CD8-positive, alpha-beta memory T cell (primary cell): ENCODE measurements at regions not wholly inside any gene's neighbourhood (a gene's known extent, or its start where the extent isn't known, plus 50 kb on each side); places are given as distances from the start of the nearest gene placed in this dataset.
A peak's percentile ranks its signal among the peaks of the same experiment; 100 is the strongest.

Source experiments
- CTCF ChIA-PET: fragments of 350-600 bp; sonication (Branson Sonifier 250); formaldehyde crosslinking; loops from one replicate; lab custom pipeline; 2021; ENCODE audit warnings: antibody characterized with exemption; lab: Charles Lee
- POLR2A ChIA-PET: fragments of 350-600 bp; sonication (Branson Sonifier 250); formaldehyde crosslinking; loops from one replicate; lab custom pipeline; 2021; ENCODE audit warnings: antibody characterized with exemption; lab: Charles Lee
- DNase-seq, 5 donors: peaks; one replicate each; pipeline versions ENCODE4 v3.0.0 to v3.0.0-alpha.2; 2020 to 2022; ENCODE audit warnings: mixed read lengths in 1 of 5
- H3K27ac ChIP-seq: one replicate; pipeline ENCODE4 v1.7.0; 2013; ENCODE audit warnings: low read depth, mild to moderate bottlenecking, low read length, moderate library complexity
- H3K27me3 ChIP-seq: 2 replicates; pipeline ENCODE4 v1.7.0; 2013; ENCODE audit warnings: low read length, mild to moderate bottlenecking; ENCODE audit not compliant: insufficient read depth, poor library complexity, severe bottlenecking
- H3K36me3 ChIP-seq: 2 replicates; pipeline ENCODE4 v1.7.0; 2013; ENCODE audit warnings: mild to moderate bottlenecking, low read length, moderate library complexity; ENCODE audit not compliant: insufficient read depth
- H3K4me1 ChIP-seq: 2 replicates; pipeline ENCODE4 v1.7.0; 2013; ENCODE audit warnings: mild to moderate bottlenecking, low read length, moderate library complexity; ENCODE audit not compliant: insufficient read depth
- H3K4me3 ChIP-seq: 2 replicates; pipeline ENCODE4 v1.7.0; 2013; ENCODE audit warnings: mild to moderate bottlenecking, low read length
- H3K9me3 ChIP-seq: 2 replicates; pipeline ENCODE4 v1.7.0; 2013; ENCODE audit warnings: mild to moderate bottlenecking, low read length
- H3K27ac Mint-ChIP-seq, 8 donors: one replicate each; pipeline ENCODE4 v1.8.0; 2020 to 2021; ENCODE audit warnings: mixed read lengths in 8 of 8, mild to moderate bottlenecking in 6 of 8, inconsistent platforms in 3 of 8, moderate library complexity in 3 of 8
- H3K27me3 Mint-ChIP-seq, 2 donors: one replicate each; pipeline ENCODE4 v1.8.0; 2020 to 2021; ENCODE audit warnings: mixed read lengths in 2 of 2, mild to moderate bottlenecking in 1 of 2, moderate library complexity in 1 of 2
- H3K36me3 Mint-ChIP-seq, 3 donors: one replicate each; pipeline ENCODE4 v1.8.0; 2020 to 2021; ENCODE audit warnings: mixed read lengths in 3 of 3, inconsistent platforms in 1 of 3, mild to moderate bottlenecking in 1 of 3
- H3K4me1 Mint-ChIP-seq, 3 donors: one replicate each; pipeline ENCODE4 v1.8.0; 2020 to 2021; ENCODE audit warnings: mixed read lengths in 3 of 3, inconsistent platforms in 1 of 3, mild to moderate bottlenecking in 1 of 3
- H3K4me3 Mint-ChIP-seq, 7 donors: one replicate each; pipeline ENCODE4 v1.8.0; 2020 to 2021; ENCODE audit warnings: mixed read lengths in 7 of 7, mild to moderate bottlenecking in 6 of 7, moderate library complexity in 4 of 7, inconsistent platforms in 2 of 7
- H3K9me3 Mint-ChIP-seq, 5 donors: one replicate each; pipeline ENCODE4 v1.8.0; 2020 to 2022; ENCODE audit warnings: mixed read lengths in 5 of 5, mild to moderate bottlenecking in 3 of 5, moderate library complexity in 2 of 5, inconsistent platforms in 1 of 5

- Histone ChIP-seq H3K9me3 (no peaks in the 10 kb centered on the region), H3K36me3 (no peaks in the 10 kb centered on the region), H3K4me1 (no peaks in the 10 kb centered on the region), H3K27ac (no peak overlapping the region), H3K4me3 (no peak overlapping the region), H3K27me3 (no peaks in the 10 kb centered on the region)
- peaks cover 0 to 12% (median 5%) of the 10 kb centered on the region in 5 donors for H3K9me3 Mint-ChIP-seq
- DNase-seq: no peak
- ChIA-PET POLR2A (no interaction called here), CTCF (no interaction called here)
- peaks cover 0 to 3% of the 10 kb centered on the region in 2 donors for H3K27me3 Mint-ChIP-seq
- H3K27ac Mint-ChIP-seq: no peak overlapping the region
- H3K4me1 Mint-ChIP-seq: no peaks in the 10 kb centered on the region
- no peak overlapping the region for H3K4me3 Mint-ChIP-seq
- H3K36me3 Mint-ChIP-seq: no peaks in the 10 kb centered on the region
These were observed 236.0 kb upstream of the VCX3A start for GRCh38 chrX:6770936-6771335.

DNA sequence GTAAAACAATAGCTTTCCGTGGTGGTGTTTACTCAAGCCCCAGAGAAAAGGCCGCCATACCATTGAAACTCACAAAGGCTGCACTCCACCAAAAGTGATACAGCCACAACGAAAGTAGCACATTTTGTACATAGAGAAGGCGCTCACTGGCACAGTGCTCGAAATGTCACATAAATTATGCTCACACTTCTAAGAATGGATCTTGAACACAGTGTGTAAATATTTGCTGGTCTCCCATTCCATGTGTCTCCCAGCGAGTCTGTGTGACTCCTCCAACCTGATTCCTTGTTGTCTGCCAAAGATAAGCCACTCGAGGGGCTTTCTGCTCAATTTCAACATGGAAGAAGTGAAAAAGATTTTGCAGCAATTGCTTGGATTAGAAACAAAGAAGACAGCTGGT lies 234.0 kb upstream of the VCX3A start:
- Mint-ChIP-seq H3K9me3 (peaks cover 0 to 15% (median 5%) of the 10 kb centered on the region in 5 donors), H3K27ac (no peak overlapping the region), H3K27me3 (peaks cover 0 to 3% of the 10 kb centered on the region in 2 donors), H3K36me3 (peaks cover 0 to 4% (median 0%) of the 10 kb centered on the region in 3 donors), H3K4me1 (no peaks in the 10 kb centered on the region), H3K4me3 (no peak overlapping the region)
- ChIA-PET POLR2A (no interaction called here), CTCF (no interaction called here)
- DNase-seq: no peak
- no peaks in the 10 kb centered on the region for H3K4me1 ChIP-seq
- no peaks in the 10 kb centered on the region for H3K9me3 ChIP-seq
- no peaks in the 10 kb centered on the region for H3K36me3 ChIP-seq
- no peak overlapping the region for H3K4me3 ChIP-seq
- no peak overlapping the region for H3K27ac ChIP-seq
- H3K27me3 ChIP-seq: no peaks in the 10 kb centered on the region

DNA sequence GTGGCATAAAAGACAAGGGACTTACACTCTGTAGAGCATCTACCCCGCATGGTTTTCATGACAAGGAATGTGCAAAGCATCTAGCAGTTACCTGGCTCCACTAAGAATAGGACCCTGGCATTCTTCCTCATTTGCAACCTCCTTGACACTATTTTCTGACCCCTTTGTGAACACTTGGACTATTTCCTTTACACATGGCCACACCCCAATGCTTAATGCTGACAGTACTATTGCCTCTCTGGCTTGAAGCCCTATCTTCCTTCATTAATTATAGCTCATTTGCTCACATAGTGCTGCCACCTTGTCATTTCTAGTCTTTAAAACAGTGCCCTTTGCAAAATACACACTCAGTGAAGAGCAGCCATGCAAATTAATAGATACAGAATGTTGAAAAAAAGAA lies 226.3 kb upstream of the VCX3A start:
- Mint-ChIP-seq H3K27me3 (no peaks in the 10 kb centered on the region), H3K36me3 (peaks cover 0 to 7% (median 0%) of the 10 kb centered on the region in 3 donors), H3K27ac (no peak overlapping the region), H3K9me3 (peaks cover 2 to 21% (median 8%) of the 10 kb centered on the region in 5 donors), H3K4me3 (no peak overlapping the region), H3K4me1 (no peaks in the 10 kb centered on the region)
- no peak overlapping the region for H3K4me3 ChIP-seq
- no peak for DNase-seq
- POLR2A ChIA-PET: no interaction called here
- no peaks in the 10 kb centered on the region for H3K27me3 ChIP-seq
- CTCF ChIA-PET: no interaction called here
- H3K4me1 ChIP-seq: no peaks in the 10 kb centered on the region
- no peaks in the 10 kb centered on the region for H3K9me3 ChIP-seq
- no peak overlapping the region for H3K27ac ChIP-seq
- no peaks in the 10 kb centered on the region for H3K36me3 ChIP-seq

DNA sequence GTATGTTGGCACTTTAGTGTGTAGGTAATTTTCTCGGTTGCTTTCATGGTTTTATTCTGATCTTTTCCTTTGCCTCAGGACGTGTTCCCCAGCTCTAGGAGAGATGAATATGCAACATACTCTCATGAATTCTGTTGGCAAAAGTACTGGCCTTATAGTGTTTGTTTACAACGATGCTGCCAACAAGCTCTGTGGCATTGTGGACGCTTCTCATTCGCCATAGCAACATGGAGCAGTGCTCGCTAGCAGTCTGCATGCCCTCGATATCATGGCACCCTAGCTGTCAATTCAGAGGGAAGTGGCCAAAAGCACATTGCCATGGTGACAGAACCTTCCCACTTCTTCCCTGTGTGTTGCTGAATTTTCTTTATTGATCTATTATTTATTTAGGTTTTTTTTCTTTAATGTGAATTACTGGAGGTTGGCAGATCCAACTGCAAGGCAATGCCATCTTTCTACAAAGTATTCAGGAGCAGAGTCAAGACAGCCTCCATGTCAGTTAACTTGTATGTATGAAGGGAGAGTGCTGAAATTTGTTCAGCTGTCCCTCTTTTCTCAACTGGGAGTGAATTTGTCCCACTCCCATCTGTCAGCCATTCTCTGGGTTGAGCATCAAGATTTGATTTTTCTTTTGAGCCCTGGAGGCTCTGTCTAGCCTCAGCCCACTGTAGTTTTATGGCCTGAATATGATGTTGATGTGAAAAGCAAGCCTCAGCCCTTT lies 224.9 kb upstream of the VCX3A start:
- Mint-ChIP-seq H3K9me3 (peaks cover 5 to 24% (median 6%) of the 10 kb centered on the region in 5 donors), H3K4me3 (no peak overlapping the region), H3K27me3 (no peaks in the 10 kb centered on the region), H3K36me3 (peaks cover 0 to 3% (median 0%) of the 10 kb centered on the region in 3 donors), H3K4me1 (no peaks in the 10 kb centered on the region), H3K27ac (no peak overlapping the region)
- CTCF ChIA-PET: no interaction called here
- H3K4me1 ChIP-seq: no peaks in the 10 kb centered on the region
- H3K27ac ChIP-seq: no peak overlapping the region
- no peaks in the 10 kb centered on the region for H3K27me3 ChIP-seq
- POLR2A ChIA-PET: no interaction called here
- no peak overlapping the region for H3K4me3 ChIP-seq
- no peaks in the 10 kb centered on the region for H3K36me3 ChIP-seq
- DNase-seq: no peak
- H3K9me3 ChIP-seq: no peaks in the 10 kb centered on the region

GRCh38 chrX:6758234-6758633 lies 223.3 kb upstream of the VCX3A start:
- no peak overlapping the region for H3K4me3 Mint-ChIP-seq
- Histone ChIP-seq H3K36me3 (no peaks in the 10 kb centered on the region), H3K27ac (no peak overlapping the region), H3K4me1 (no peaks in the 10 kb centered on the region), H3K4me3 (no peak overlapping the region), H3K9me3 (no peaks in the 10 kb centered on the region), H3K27me3 (no peaks in the 10 kb centered on the region)
- no peak for DNase-seq
- peaks cover 0 to 3% (median 1%) of the 10 kb centered on the region in 3 donors for H3K36me3 Mint-ChIP-seq
- H3K9me3 Mint-ChIP-seq: peaks cover 5 to 26% (median 12%) of the 10 kb centered on the region in 5 donors
- H3K27me3 Mint-ChIP-seq: no peaks in the 10 kb centered on the region
- no peak overlapping the region for H3K27ac Mint-ChIP-seq
- ChIA-PET CTCF (no interaction called here), POLR2A (no interaction called here)
- no peaks in the 10 kb centered on the region for H3K4me1 Mint-ChIP-seq

DNA sequence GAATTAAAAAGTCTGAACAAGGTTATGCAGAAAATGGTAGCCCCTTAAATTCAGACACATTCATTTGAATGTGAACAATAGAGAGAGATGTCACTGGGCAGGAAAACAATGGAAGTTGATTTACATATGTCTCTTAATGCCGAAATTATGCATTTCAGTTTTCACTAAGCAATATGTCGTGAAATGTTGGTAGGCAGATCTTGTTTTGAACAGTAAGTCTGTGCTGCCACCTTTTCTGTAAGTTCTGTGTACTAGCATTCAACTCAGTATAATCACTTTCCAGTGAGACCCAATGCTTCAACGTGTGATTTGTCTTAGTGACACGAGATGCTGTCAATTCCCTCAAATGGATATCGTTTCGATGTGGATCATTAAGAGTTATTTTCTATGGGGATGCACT lies 222.7 kb upstream of the VCX3A start:
- H3K4me1 ChIP-seq: no peaks in the 10 kb centered on the region
- H3K27ac Mint-ChIP-seq: no peak overlapping the region
- peaks cover 0 to 3% (median 1%) of the 10 kb centered on the region in 3 donors for H3K36me3 Mint-ChIP-seq
- no peak overlapping the region for H3K4me3 Mint-ChIP-seq
- POLR2A ChIA-PET: no interaction called here
- no peak overlapping the region for H3K27ac ChIP-seq
- H3K4me3 ChIP-seq: no peak overlapping the region
- H3K36me3 ChIP-seq: no peaks in the 10 kb centered on the region
- no peaks in the 10 kb centered on the region for H3K9me3 ChIP-seq
- no peak for DNase-seq
- no peaks in the 10 kb centered on the region for H3K27me3 ChIP-seq
- H3K9me3 Mint-ChIP-seq: peaks cover 5 to 29% (median 12%) of the 10 kb centered on the region in 5 donors
- no peaks in the 10 kb centered on the region for H3K4me1 Mint-ChIP-seq
- H3K27me3 Mint-ChIP-seq: no peaks in the 10 kb centered on the region
- CTCF ChIA-PET: no interaction called here

DNA sequence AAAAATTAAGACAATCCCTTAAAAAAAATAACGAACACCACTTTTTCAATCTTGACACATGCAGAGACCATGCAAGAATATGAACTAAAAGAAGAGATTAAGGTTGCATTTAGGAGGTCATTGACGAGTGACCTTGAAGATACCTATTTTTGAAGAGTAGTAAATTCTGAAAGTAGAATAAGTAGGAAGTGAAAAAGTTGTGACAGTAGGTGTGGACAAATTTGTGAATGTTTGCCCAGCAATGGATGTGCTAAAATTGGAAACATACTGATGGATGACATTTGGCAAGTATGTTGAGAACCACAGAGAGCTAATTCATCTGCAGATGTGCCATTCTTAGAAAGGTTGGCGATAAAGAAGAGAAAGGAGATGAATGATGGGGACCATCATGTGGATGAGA lies 213.7 kb upstream of the VCX3A start:
- H3K4me3 ChIP-seq: no peak overlapping the region
- no peaks in the 10 kb centered on the region for H3K4me1 ChIP-seq
- no peaks in the 10 kb centered on the region for H3K9me3 ChIP-seq
- H3K27me3 ChIP-seq: no peaks in the 10 kb centered on the region
- Mint-ChIP-seq H3K27ac (no peak overlapping the region), H3K9me3 (peaks cover 0 to 16% (median 10%) of the 10 kb centered on the region in 5 donors), H3K36me3 (no peaks in the 10 kb centered on the region), H3K4me1 (no peaks in the 10 kb centered on the region), H3K27me3 (no peaks in the 10 kb centered on the region), H3K4me3 (no peak overlapping the region)
- no peak for DNase-seq
- ChIA-PET CTCF (no interaction called here), POLR2A (no interaction called here)
- no peak overlapping the region for H3K27ac ChIP-seq
- no peaks in the 10 kb centered on the region for H3K36me3 ChIP-seq

- Histone ChIP-seq H3K4me1 (no peaks in the 10 kb centered on the region), H3K27me3 (no peaks in the 10 kb centered on the region), H3K4me3 (no peak overlapping the region), H3K36me3 (no peaks in the 10 kb centered on the region), H3K9me3 (no peaks in the 10 kb centered on the region), H3K27ac (no peak overlapping the region)
- POLR2A ChIA-PET: no interaction called here
- H3K9me3 Mint-ChIP-seq: peaks cover 0 to 14% (median 7%) of the 10 kb centered on the region in 5 donors
- DNase-seq: no peak
- H3K27ac Mint-ChIP-seq: peak overlapping the region in 2 of 8 donors; percentile 23 to 33
- peaks cover 0 to 1% of the 10 kb centered on the region in 2 donors for H3K27me3 Mint-ChIP-seq
- H3K4me1 Mint-ChIP-seq: peaks cover 0 to 9% (median 2%) of the 10 kb centered on the region in 3 donors
- H3K36me3 Mint-ChIP-seq: no peaks in the 10 kb centered on the region
- H3K4me3 Mint-ChIP-seq: no peak overlapping the region
- CTCF ChIA-PET: no interaction called here
These were observed 203.9 kb upstream of the VCX3A start for GRCh38 chrX:6738518-6739470.
